ENCODE measurements at regions not wholly inside any gene's neighbourhood (a gene's known extent, or its start where the extent isn't known, plus 50 kb on each side); places are given as distances from the start of the nearest gene placed in this dataset.

DNA sequence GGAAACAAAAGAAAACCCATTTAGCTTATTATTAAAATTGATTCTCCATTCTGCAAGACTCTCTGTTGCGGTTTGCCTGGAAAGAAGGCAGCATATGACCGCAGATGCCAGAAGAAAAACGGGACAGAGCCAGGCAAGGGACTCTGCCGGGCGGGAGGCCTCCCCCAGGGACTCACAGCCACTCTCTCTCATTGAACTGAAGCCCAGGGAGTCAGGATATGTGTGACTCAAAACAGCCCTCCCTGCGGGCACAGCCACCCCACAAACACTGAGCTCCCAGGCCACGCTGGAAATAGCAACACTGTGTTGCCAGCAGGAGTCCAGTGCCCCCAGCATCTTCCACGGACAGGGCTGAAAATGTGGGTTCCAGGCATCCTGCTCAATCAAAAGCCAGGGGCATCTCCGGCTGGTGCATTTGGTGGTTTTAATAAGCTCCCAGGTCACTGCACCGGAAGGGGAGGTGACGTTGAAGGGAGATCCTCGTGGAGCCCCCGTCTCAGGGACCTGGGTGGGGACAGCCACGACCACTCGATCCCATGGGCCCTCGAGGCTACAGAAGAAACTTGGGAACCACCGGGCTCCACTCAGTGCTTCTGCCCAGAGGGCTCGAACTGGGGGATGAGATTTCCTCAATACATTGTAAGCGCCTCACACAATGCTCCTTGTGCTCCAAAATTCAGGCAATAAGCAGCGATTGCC is 624.5 kb downstream of the TBC1D22A start:
- no peaks in the 10 kb centered on the region for H3K27me3 ChIP-seq (ENCODE audit: control insufficient read depth, insufficient read depth, low read length)
- H3K27ac ChIP-seq (ENCODE audit: low read depth, low read length): no peak overlapping the region
- H3K9ac ChIP-seq (ENCODE audit: low read length): no peak overlapping the region
- no peaks in the 10 kb centered on the region for H3K4me1 ChIP-seq (ENCODE audit: control insufficient read depth, insufficient read depth, low read length)
- H3K36me3 ChIP-seq (ENCODE audit: control insufficient read depth, insufficient read depth, low read length): no peaks in the 10 kb centered on the region
- H3K4me3 ChIP-seq (ENCODE audit: low read length): no peak overlapping the region

DNA sequence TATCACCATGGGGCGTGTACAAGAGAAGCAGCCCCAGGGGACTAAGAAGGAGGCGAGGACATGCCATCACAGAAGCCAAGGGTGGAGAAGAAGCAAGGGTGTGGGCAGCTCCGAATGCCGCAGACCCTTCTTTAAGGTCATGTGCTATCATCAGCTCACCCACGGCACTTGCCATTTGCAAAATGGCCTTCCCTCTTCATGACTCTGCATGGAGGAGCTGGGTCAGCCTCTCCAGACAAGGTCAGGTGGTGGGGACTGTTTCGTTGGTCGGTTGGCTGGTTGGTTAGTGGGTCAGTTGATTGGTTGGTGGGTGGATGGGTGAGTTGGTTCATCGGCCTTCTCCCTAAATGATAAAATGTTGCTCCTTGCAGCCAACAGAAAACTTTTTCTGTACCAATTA is 622.5 kb downstream of the TBC1D22A start:
- H3K4me3 ChIP-seq (ENCODE audit: low read length): no peak overlapping the region
- H3K4me1 ChIP-seq (ENCODE audit: control insufficient read depth, insufficient read depth, low read length): no peaks in the 10 kb centered on the region
- no peak overlapping the region for H3K27ac ChIP-seq (ENCODE audit: low read depth, low read length)
- H3K36me3 ChIP-seq (ENCODE audit: control insufficient read depth, insufficient read depth, low read length): no peaks in the 10 kb centered on the region
- no peak overlapping the region for H3K9ac ChIP-seq (ENCODE audit: low read length)
- H3K27me3 ChIP-seq (ENCODE audit: control insufficient read depth, insufficient read depth, low read length): no peaks in the 10 kb centered on the region

DNA sequence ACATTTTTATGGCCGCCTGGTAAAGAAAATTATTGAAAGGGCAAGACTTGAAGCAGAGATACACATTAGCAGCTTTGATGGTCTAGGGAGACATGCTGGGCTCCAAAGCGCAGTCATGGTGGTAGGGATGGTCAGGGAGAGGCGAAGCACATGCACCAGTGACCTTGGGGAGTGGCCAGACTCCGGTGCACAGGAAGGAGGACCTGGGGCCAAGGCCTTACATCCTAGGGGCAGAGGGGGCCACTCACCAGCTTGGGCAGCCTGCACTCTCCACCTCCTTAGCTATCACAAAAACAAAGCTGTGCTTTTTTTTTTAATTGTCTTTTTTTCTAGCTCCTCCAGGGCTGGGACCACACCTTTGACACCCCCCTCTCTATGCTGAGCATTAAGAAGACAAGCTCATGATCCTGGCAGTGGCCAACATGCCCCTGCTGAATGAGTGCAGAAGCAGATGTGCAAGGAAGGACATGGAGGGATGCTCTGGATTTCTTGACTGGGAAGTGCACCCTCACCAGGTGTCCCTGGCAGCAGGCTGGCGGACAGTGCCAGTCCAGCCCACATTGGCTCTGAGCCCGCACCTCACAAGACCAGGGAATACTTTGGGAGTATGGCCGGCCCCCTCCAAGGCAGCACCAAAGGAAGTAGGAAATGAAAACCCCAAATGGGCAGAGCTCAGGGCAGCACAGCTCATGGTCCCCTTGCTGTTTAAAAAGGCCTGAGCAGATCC is 619.9 kb downstream of the TBC1D22A start:
- H3K36me3 ChIP-seq (ENCODE audit: control insufficient read depth, insufficient read depth, low read length): no peaks in the 10 kb centered on the region
- no peak overlapping the region for H3K9ac ChIP-seq (ENCODE audit: low read length)
- no peaks in the 10 kb centered on the region for H3K4me1 ChIP-seq (ENCODE audit: control insufficient read depth, insufficient read depth, low read length)
- no peak overlapping the region for H3K27ac ChIP-seq (ENCODE audit: low read depth, low read length)
- H3K27me3 ChIP-seq (ENCODE audit: control insufficient read depth, insufficient read depth, low read length): no peaks in the 10 kb centered on the region
- no peak overlapping the region for H3K4me3 ChIP-seq (ENCODE audit: low read length)

DNA sequence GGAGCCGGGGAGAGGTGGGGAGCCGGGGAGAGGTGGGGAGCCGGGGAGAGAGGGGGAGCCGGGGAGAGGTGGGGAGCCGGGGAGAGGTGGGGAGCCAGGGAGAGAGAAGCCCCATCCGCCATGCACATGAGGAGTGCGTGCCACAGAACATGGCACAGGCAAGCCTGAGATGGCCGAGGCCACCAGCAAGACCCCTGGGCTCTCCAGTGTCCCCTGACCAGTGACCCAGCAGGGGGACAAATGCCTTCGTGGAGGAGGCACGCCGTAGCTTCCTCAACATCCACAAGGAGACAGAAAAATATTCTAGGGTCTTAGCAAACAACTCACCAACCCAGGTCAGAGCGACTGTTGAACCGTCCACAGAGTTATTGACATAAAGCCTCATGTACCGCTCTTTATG is 618.8 kb downstream of the TBC1D22A start:
- H3K27me3 ChIP-seq (ENCODE audit: control insufficient read depth, insufficient read depth, low read length): no peaks in the 10 kb centered on the region
- no peaks in the 10 kb centered on the region for H3K36me3 ChIP-seq (ENCODE audit: control insufficient read depth, insufficient read depth, low read length)
- no peak overlapping the region for H3K9ac ChIP-seq (ENCODE audit: low read length)
- H3K4me3 ChIP-seq (ENCODE audit: low read length): no peak overlapping the region
- no peak overlapping the region for H3K27ac ChIP-seq (ENCODE audit: low read depth, low read length)
- H3K4me1 ChIP-seq (ENCODE audit: control insufficient read depth, insufficient read depth, low read length): no peaks in the 10 kb centered on the region

DNA sequence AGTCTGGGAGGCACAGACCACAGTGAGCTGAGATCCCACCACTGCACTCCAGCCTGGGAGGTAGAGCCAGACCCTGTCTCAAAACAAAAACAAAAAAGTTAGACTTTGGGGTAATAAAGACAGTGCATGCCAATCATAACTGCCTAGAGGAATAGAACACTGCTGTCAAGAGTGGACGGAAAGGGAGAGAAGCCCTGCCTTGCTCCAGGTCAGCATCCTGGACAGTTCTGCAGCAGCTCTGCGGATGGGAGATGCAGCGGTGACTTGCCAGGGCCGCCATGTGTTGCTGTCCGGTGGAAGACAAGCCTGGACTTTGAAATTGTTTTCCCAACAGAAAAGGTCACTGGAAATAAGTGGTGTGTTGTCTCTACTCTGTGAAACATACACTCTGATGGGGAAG is 618.2 kb downstream of the TBC1D22A start:
- H3K9ac ChIP-seq (ENCODE audit: low read length): no peak overlapping the region
- no peaks in the 10 kb centered on the region for H3K4me1 ChIP-seq (ENCODE audit: control insufficient read depth, insufficient read depth, low read length)
- H3K27ac ChIP-seq (ENCODE audit: low read depth, low read length): no peak overlapping the region
- no peaks in the 10 kb centered on the region for H3K27me3 ChIP-seq (ENCODE audit: control insufficient read depth, insufficient read depth, low read length)
- H3K4me3 ChIP-seq (ENCODE audit: low read length): no peak overlapping the region
- H3K36me3 ChIP-seq (ENCODE audit: control insufficient read depth, insufficient read depth, low read length): no peaks in the 10 kb centered on the region

DNA sequence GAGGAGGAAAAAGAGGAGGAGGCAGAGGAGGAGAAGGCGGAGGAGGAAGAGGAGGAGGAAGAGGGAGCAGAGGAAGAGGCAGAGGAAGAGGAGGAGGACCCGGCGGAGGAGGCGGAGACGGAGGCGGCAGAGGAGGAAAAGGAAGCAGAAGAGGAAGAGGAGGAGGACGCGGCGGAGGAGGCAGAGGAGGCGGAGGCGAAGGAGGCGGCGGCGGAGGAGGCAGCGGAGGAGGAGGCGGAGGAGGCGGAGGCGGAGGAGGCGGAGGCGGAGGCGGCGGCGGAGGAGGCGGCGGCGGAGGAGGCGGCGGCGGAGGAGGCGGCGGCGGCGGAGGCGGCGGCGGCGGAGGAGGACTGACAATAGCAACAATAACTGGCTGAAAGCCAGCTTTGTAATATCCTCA is 616.6 kb downstream of the TBC1D22A start:
- no peak overlapping the region for H3K27ac ChIP-seq (ENCODE audit: low read depth, low read length)
- H3K36me3 ChIP-seq (ENCODE audit: control insufficient read depth, insufficient read depth, low read length): no peaks in the 10 kb centered on the region
- no peak overlapping the region for H3K4me3 ChIP-seq (ENCODE audit: low read length)
- no peak overlapping the region for H3K9ac ChIP-seq (ENCODE audit: low read length)
- no peaks in the 10 kb centered on the region for H3K27me3 ChIP-seq (ENCODE audit: control insufficient read depth, insufficient read depth, low read length)
- H3K4me1 ChIP-seq (ENCODE audit: control insufficient read depth, insufficient read depth, low read length): no peaks in the 10 kb centered on the region

DNA sequence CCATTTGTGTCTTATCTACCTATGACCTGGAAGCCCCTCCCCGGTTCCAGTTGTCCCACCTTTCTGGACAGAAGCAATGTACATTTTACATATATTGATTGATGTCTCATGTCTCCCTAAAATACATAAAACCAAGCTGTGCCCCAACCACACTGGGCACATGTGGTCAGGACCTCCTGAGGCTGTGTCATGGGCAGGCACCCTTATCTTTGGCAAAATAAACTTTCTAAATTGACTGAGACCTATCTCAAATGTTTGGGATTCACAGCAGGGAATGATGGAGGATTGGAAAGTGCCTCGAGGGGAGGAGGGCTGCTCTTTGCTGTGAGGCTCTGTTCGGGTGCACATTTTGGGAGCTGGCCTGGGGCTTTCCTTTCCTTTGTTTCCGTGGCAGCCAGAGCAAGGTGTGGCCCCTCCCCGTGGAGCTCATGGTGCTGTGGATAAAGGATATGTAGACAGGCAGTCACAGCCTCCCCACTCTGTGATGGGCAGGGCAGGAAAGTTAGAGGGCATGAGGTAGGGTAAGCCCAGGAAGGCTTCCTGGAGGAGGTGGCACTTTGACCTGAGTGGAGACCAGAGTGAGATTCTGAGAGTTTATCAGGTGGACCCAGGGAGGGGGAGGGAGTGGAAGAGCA is 615.6 kb downstream of the TBC1D22A start:
- H3K27me3 ChIP-seq (ENCODE audit: control insufficient read depth, insufficient read depth, low read length): no peaks in the 10 kb centered on the region
- no peaks in the 10 kb centered on the region for H3K36me3 ChIP-seq (ENCODE audit: control insufficient read depth, insufficient read depth, low read length)
- no peaks in the 10 kb centered on the region for H3K4me1 ChIP-seq (ENCODE audit: control insufficient read depth, insufficient read depth, low read length)
- H3K4me3 ChIP-seq (ENCODE audit: low read length): no peak overlapping the region
- no peak overlapping the region for H3K9ac ChIP-seq (ENCODE audit: low read length)
- no peak overlapping the region for H3K27ac ChIP-seq (ENCODE audit: low read depth, low read length)

DNA sequence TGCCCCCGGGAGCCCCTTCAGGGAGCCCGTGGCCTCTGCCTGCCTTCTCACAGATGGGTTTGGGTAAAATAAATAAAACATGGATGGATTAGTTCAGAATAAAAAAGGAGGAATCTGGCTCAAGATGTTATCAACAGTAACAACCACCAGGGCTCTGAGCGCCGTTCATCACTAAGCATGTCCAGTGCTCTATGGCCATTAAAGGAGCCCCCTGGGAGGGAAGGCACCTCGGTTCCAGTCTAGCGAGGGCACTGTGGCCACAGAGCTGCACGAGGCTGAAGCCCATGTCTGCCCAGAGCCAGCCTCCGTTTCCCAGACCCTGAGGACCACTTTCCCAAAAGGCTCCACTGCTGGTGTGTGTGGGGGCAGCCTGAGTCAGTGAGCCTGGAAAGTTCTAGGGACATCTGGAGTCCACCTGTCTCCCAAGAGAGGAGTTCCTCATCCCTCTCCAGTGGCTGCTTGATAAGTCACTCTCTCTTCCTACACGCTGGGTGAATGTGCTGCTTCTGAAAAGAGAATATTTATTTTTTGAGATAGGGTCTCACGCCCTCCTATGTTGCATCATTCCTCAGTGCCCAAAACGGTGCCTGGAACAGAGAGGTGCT is 614.6 kb downstream of the TBC1D22A start:
- no peak overlapping the region for H3K9ac ChIP-seq (ENCODE audit: low read length)
- H3K4me3 ChIP-seq (ENCODE audit: low read length): no peak overlapping the region
- no peaks in the 10 kb centered on the region for H3K4me1 ChIP-seq (ENCODE audit: control insufficient read depth, insufficient read depth, low read length)
- no peaks in the 10 kb centered on the region for H3K27me3 ChIP-seq (ENCODE audit: control insufficient read depth, insufficient read depth, low read length)
- H3K27ac ChIP-seq (ENCODE audit: low read depth, low read length): no peak overlapping the region
- H3K36me3 ChIP-seq (ENCODE audit: control insufficient read depth, insufficient read depth, low read length): no peaks in the 10 kb centered on the region

DNA sequence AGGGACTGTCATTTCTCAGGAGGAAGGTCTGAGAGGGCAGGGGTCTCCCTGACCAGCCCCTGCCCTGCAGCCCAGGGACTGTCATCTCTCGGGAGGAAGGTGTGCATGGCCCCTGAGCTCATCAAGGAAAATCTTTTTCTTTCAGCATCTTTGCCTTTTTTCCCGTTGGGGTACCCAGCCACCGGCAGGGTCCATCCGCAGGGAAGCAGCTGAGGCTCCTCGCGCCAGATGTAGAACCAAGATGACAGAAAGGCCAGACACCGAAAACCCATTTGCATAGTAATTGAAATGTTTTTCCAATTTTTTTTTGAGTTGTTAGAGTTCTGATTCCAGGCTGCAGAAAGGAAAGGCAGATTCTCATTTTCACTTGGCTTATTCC is 613.9 kb downstream of the TBC1D22A start:
- H3K27me3 ChIP-seq (ENCODE audit: control insufficient read depth, insufficient read depth, low read length): no peaks in the 10 kb centered on the region
- H3K27ac ChIP-seq (ENCODE audit: low read depth, low read length): no peak overlapping the region
- H3K9ac ChIP-seq (ENCODE audit: low read length): no peak overlapping the region
- no peaks in the 10 kb centered on the region for H3K36me3 ChIP-seq (ENCODE audit: control insufficient read depth, insufficient read depth, low read length)
- no peak overlapping the region for H3K4me3 ChIP-seq (ENCODE audit: low read length)
- H3K4me1 ChIP-seq (ENCODE audit: control insufficient read depth, insufficient read depth, low read length): no peaks in the 10 kb centered on the region

DNA sequence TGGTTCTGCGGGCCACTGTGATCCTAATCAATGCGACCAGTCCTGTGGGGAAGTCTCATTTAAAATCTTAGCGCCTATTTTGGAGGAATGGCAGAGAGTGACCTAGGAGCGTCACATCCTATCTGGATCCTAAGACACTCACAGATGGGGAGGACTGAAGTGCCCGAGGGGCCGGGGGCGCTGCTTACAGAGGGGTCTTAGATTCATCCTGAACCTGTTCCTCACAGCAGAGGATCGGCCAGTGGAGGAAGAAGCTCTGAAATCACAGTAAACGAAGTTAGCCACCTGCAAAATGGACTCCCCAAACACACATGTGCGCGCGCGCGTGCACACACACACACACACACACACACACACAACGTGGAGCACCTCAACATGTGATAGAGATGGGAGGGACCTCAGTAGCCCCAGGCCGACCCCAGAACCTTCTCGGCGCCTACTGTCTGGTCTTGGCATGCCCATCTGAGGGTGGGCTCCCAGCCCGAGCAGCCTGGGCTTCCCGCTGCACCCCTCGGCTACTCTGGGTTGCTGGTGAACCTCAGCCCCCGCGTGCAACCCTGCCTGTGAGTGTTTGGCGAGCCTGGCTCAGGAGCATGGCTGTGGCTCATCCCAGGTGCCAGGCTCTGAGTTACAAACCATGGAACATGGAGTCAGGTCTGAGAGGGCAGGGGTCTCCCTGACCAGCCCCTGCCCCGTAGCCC is 613.3 kb downstream of the TBC1D22A start:
- Histone ChIP-seq H3K4me3 (ENCODE audit: low read length) (no peak overlapping the region), H3K4me1 (ENCODE audit: control insufficient read depth, insufficient read depth, low read length) (no peaks in the 10 kb centered on the region), H3K9ac (ENCODE audit: low read length) (no peak overlapping the region), H3K36me3 (ENCODE audit: control insufficient read depth, insufficient read depth, low read length) (no peaks in the 10 kb centered on the region), H3K27me3 (ENCODE audit: control insufficient read depth, insufficient read depth, low read length) (no peaks in the 10 kb centered on the region), H3K27ac (ENCODE audit: low read depth, low read length) (no peak overlapping the region)

DNA sequence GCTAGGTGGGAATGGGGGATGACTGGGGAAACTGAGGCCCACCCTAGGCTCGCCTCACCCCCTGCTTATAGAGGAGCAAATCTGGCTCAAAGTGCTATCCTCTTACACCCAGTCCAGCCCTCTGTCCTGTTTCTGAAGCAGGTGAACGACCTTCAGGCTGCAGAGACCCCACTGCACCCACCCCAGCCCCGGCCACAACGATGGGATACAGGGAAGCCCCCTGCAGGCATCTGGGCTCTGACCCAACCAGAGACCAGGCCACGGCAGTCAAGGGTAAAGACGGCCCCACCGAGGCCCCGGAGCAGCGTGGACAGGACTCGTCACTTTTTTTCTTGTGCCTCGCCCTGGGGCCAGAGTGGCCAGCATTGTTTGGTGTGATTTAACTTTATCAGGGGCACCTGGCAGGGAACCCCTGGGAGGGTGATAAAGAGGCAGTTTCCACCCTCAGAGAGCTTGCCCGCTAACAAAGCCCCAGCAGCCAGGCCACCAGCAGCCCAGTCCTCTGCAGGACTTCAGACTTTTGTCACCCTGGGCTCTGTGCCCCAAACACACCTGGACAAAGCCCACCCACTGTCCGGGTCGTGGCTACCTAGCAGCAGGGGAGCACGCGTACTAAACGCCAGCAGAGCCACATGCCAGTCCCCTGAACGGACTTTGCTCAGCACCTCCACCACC is 612.6 kb downstream of the TBC1D22A start:
- no peak overlapping the region for H3K9ac ChIP-seq (ENCODE audit: low read length)
- H3K27ac ChIP-seq (ENCODE audit: low read depth, low read length): no peak overlapping the region
- no peaks in the 10 kb centered on the region for H3K36me3 ChIP-seq (ENCODE audit: control insufficient read depth, insufficient read depth, low read length)
- no peaks in the 10 kb centered on the region for H3K27me3 ChIP-seq (ENCODE audit: control insufficient read depth, insufficient read depth, low read length)
- no peaks in the 10 kb centered on the region for H3K4me1 ChIP-seq (ENCODE audit: control insufficient read depth, insufficient read depth, low read length)
- no peak overlapping the region for H3K4me3 ChIP-seq (ENCODE audit: low read length)
